Psoas muscle (tissue), 7 donors: ENCODE measurements at regions not wholly inside any gene's neighbourhood (a gene's known extent, or its start where the extent isn't known, plus 50 kb on each side); places are given as distances from the start of the nearest gene placed in this dataset.
"Not testable (repeated sequence)": the region's sequence is repeated elsewhere in the genome, so short reads cannot be mapped to it uniquely, and the experiment has no call there.

Experiments
- ATAC-seq, 4 donors: fragments of 200-7000 bp; cut with Tn5 transposase; one replicate each; pipeline ENCODE4 v1.9.1; 2020; ENCODE audit warnings: moderate library complexity in 3 of 4, mild to moderate bottlenecking in 2 of 4
- DNase-seq, 2 donors: peaks; one replicate each; pipeline ENCODE4 v3.0.0-alpha.2; 2020
- H3K27ac ChIP-seq: fragments of 200-600 bp; one replicate; pipeline ENCODE4 v1.8.0; 2022
- H3K27me3 ChIP-seq, 3 donors: fragments of 200-600 bp in 1 of 3; one replicate each; pipeline versions ENCODE4 v1.6.1 to v1.8.0; 2013 to 2022; ENCODE audit warnings: low read length in 2 of 3, mild to moderate bottlenecking in 2 of 3, moderate library complexity in 1 of 3; ENCODE audit not compliant: insufficient read depth in 3 of 3
- H3K36me3 ChIP-seq, 2 donors: fragments of 200-600 bp in 1 of 2; one replicate each; pipeline versions ENCODE4 v1.6.1 to v1.8.0; 2013 to 2022; ENCODE audit warnings: low read depth in 1 of 2, mild to moderate bottlenecking in 1 of 2, moderate library complexity in 1 of 2; ENCODE audit not compliant: insufficient read depth in 1 of 2
- H3K4me1 ChIP-seq: fragments of 200-600 bp; one replicate; pipeline ENCODE4 v1.8.0; 2022
- H3K4me3 ChIP-seq: fragments of 200-600 bp; one replicate; pipeline ENCODE4 v1.8.0; 2022; ENCODE audit warnings: mild to moderate bottlenecking
- H3K9me3 ChIP-seq: fragments of 200-600 bp; one replicate; pipeline ENCODE4 v1.8.0; 2022
- CTCF ChIP-seq: fragments of 200-600 bp; IDR thresholded peaks from one replicate; pipeline ENCODE4 v1.8.0; 2022; ENCODE audit warnings: antibody characterized with exemption
- WGBS, 3 donors: extraction: QIAGEN DNeasy Blood & Tissue Kit; methylation state at CpG; one replicate each; pipeline versions ENCODE4 v1.1.6 to v1.1.7; 2013; 5-methylcytosine and 5-hydroxymethylcytosine counted together
- intact Hi-C, 2 donors: fragments of 100-400 bp; cut with DNase I; formaldehyde crosslinking; loops; one replicate each; pipeline versions ENCODE4 v1.11.0 to v1.14.2; 2022
- donor health status: healthy with polysubstance abuse.
- donor health status: DM: no; HTN: no; CAD: no; lungs with moderate emphysema.
- donor health status: Bipolar disorder and iron deficiency.
- donor health status: healthy.
- donor health status: DM: yes; HTN: yes; CAD: no.
- donor health status: DM: no; HTN: no; CAD: no.
- donor health status: DM: yes; HTN: yes; CAD: no.

- DNase-seq, intact Hi-C loops: not testable (repeated sequence)
Measured at GRCh38 chr17:30709561-30710275, 114.8 kb downstream of the CRLF3 start.

GRCh38 chr17:30709096-30709495 is 115.4 kb downstream of the CRLF3 start:
- ATAC-seq, intact Hi-C loops, H3K9me3 ChIP-seq, DNase-seq, H3K4me1 ChIP-seq, H3K36me3 ChIP-seq, H3K27ac ChIP-seq: not testable (repeated sequence)
- peak overlapping the region; percentile 71 for H3K4me3 ChIP-seq
- peaks cover 0 to 37% (median 3%) of the 10 kb centered on the region in 3 donors for H3K27me3 ChIP-seq
- WGBS, 3 donors = 0 to 1% (median 0%) methylated on average over 4 to 64 of the region's 64 CpGs

More at GRCh38 chr17:30709561-30710275, 114.8 kb downstream of the CRLF3 start:
- not testable (repeated sequence) for H3K36me3 ChIP-seq, H3K27ac ChIP-seq, H3K4me1 ChIP-seq, ATAC-seq, H3K9me3 ChIP-seq
- Histone ChIP-seq H3K27me3 (peaks cover 0 to 36% (median 3%) of the 10 kb centered on the region in 3 donors), H3K4me3 (peak overlapping the region; percentile 71)
- WGBS, 3 donors = 0 to 1% (median 1%) methylated on average over 44 to 81 of the region's 81 CpGs

GRCh38 chr17:30708241-30709078 is 116.0 kb downstream of the CRLF3 start:
- peaks cover 0 to 43% (median 3%) of the 10 kb centered on the region in 3 donors for H3K27me3 ChIP-seq
- DNase-seq = peak; percentile 82 to 83
- peak overlapping the region; percentile 71 for H3K4me3 ChIP-seq
- intact Hi-C loops, H3K27ac ChIP-seq, H3K4me1 ChIP-seq, H3K9me3 ChIP-seq, H3K36me3 ChIP-seq: not testable (repeated sequence)
- ATAC-seq = peak; percentile 70 to 87 (median 82)
- WGBS, 3 donors = 0 to 1% (median 1%) methylated on average over 45 to 75 of the region's 75 CpGs

- Histone ChIP-seq H3K27me3 (peaks cover 0 to 50% (median 3%) of the 10 kb centered on the region in 3 donors), H3K4me3 (peak overlapping the region; percentile 71)
- H3K4me1 ChIP-seq, H3K27ac ChIP-seq, DNase-seq, H3K9me3 ChIP-seq, H3K36me3 ChIP-seq, intact Hi-C loops: not testable (repeated sequence)
- ATAC-seq = peak in 2 of 4 donors; percentile 6 to 67
- 1 to 3% (median 2%) methylated on average over 18 of the region's 18 CpGs for WGBS, 3 donors
Measured at GRCh38 chr17:30707724-30708240, 116.7 kb downstream of the CRLF3 start.

- H3K27me3 ChIP-seq = peaks cover 0 to 55% (median 3%) of the 10 kb centered on the region in 3 donors
- not testable (repeated sequence) for DNase-seq
- WGBS, 3 donors = 21 to 28% (median 22%) methylated on average over 11 of the region's 11 CpGs
Measured at GRCh38 chr17:30706461-30707335, 117.8 kb downstream of the CRLF3 start.

GRCh38 chr17:30706004-30706403 is 118.5 kb downstream of the CRLF3 start:
- ATAC-seq, H3K27ac ChIP-seq, H3K4me3 ChIP-seq, H3K9me3 ChIP-seq, intact Hi-C loops, H3K36me3 ChIP-seq, H3K4me1 ChIP-seq, DNase-seq: not testable (repeated sequence)
- 2 to 7% (median 2%) methylated on average over 33 to 41 of the region's 41 CpGs for WGBS, 3 donors
- peaks cover 0 to 55% (median 3%) of the 10 kb centered on the region in 3 donors for H3K27me3 ChIP-seq

More at GRCh38 chr17:30706461-30707335, 117.8 kb downstream of the CRLF3 start:
- H3K27ac ChIP-seq, H3K9me3 ChIP-seq, intact Hi-C loops, H3K4me1 ChIP-seq, ATAC-seq, H3K36me3 ChIP-seq, H3K4me3 ChIP-seq: not testable (repeated sequence)

- 59 to 75% (median 69%) methylated on average over 7 of the region's 7 CpGs for WGBS, 3 donors
- ATAC-seq = no peak
- no peaks in the 10 kb centered on the region for H3K4me1 ChIP-seq
- DNase-seq = no peak
- intact Hi-C loops = no loop called here
- no peak overlapping the region for H3K4me3 ChIP-seq
- peaks cover 0 to 63% (median under 1%) of the 10 kb centered on the region in 3 donors for H3K27me3 ChIP-seq
- no peak overlapping the region for H3K27ac ChIP-seq
- TF ChIP-seq CTCF = no peak
- no peaks in the 10 kb centered on the region for H3K9me3 ChIP-seq
- no peaks in the 10 kb centered on the region for H3K36me3 ChIP-seq
Measured at GRCh38 chr17:30701498-30701989, 122.9 kb downstream of the CRLF3 start.

GRCh38 chr17:30700833-30701232 is 123.7 kb downstream of the CRLF3 start:
- DNase-seq, H3K36me3 ChIP-seq, H3K4me3 ChIP-seq, ATAC-seq, H3K27ac ChIP-seq, H3K4me1 ChIP-seq, H3K9me3 ChIP-seq, intact Hi-C loops: not testable (repeated sequence)
- peaks cover 0 to 63% (median 0%) of the 10 kb centered on the region in 3 donors for H3K27me3 ChIP-seq
- WGBS, 3 donors = 41 to 48% (median 47%) methylated on average over 9 of the region's 11 CpGs
